COR-L47 (cell line): ENCODE measurements at regions not wholly inside any gene's neighbourhood (a gene's known extent, or its start where the extent isn't known, plus 50 kb on each side); places are given as distances from the start of the nearest gene placed in this dataset.

Source experiments
- DNase-seq: peaks from one replicate; lab custom pipeline; 2025; lab: John Stamatoyannopoulos, UW

GRCh38 chr17:77854759-77855745, 103.5 kb upstream of the TNRC6C start:
- DNase-seq, result no peak

GRCh38 chr17:77856551-77857305, 101.8 kb upstream of the TNRC6C start:
- no peak for DNase-seq

- DNase-seq, result no peak
Observed at GRCh38 chr17:77857306-77857555, 101.3 kb upstream of the TNRC6C start.

- no peak for DNase-seq
Observed at GRCh38 chr17:77857613-77858012, 100.9 kb upstream of the TNRC6C start.

- no peak for DNase-seq
Observed at GRCh38 chr17:77858291-77859034, 100.0 kb upstream of the TNRC6C start.

GRCh38 chr17:77859035-77859810, 99.3 kb upstream of the TNRC6C start:
- DNase-seq, result no peak

GRCh38 chr17:77861133-77861695, 97.3 kb upstream of the TNRC6C start:
- DNase-seq, result no peak

- no peak for DNase-seq
Observed at GRCh38 chr17:77861981-77862645, 96.4 kb upstream of the TNRC6C start.

- DNase-seq, result no peak
Observed at GRCh38 chr17:77862890-77863813, 95.4 kb upstream of the TNRC6C start.

GRCh38 chr17:77863814-77864161, 94.7 kb upstream of the TNRC6C start:
- DNase-seq, result no peak

GRCh38 chr17:77864234-77865111, 94.0 kb upstream of the TNRC6C start:
- no peak for DNase-seq

- DNase-seq, result no peak
Observed at GRCh38 chr17:77865112-77865611, 93.3 kb upstream of the TNRC6C start.

- DNase-seq, result no peak
Observed at GRCh38 chr17:77865716-77866115, 92.8 kb upstream of the TNRC6C start.

- no peak for DNase-seq
Observed at GRCh38 chr17:77867308-77867781, 91.2 kb upstream of the TNRC6C start.

- DNase-seq, result no peak
Observed at GRCh38 chr17:77867976-77868713, 90.4 kb upstream of the TNRC6C start.

- DNase-seq, result no peak
Observed at GRCh38 chr17:77869041-77869599, 89.4 kb upstream of the TNRC6C start.

GRCh38 chr17:77869665-77870132, 88.8 kb upstream of the TNRC6C start:
- DNase-seq, result no peak
